ENCODE measurements at regions not wholly inside any gene's neighbourhood (a gene's known extent, or its start where the extent isn't known, plus 50 kb on each side); places are given as distances from the start of the nearest gene placed in this dataset.

GRCh38 chr2:60127191-60127590 is 426.3 kb downstream of the BCL11A start:
- no peak for TF ChIP-seq POLR2AphosphoS5 (IDR thresholded peaks at IDR 0.05; ENCODE audit: low read length)
- TF ChIP-seq, protein P1, sequence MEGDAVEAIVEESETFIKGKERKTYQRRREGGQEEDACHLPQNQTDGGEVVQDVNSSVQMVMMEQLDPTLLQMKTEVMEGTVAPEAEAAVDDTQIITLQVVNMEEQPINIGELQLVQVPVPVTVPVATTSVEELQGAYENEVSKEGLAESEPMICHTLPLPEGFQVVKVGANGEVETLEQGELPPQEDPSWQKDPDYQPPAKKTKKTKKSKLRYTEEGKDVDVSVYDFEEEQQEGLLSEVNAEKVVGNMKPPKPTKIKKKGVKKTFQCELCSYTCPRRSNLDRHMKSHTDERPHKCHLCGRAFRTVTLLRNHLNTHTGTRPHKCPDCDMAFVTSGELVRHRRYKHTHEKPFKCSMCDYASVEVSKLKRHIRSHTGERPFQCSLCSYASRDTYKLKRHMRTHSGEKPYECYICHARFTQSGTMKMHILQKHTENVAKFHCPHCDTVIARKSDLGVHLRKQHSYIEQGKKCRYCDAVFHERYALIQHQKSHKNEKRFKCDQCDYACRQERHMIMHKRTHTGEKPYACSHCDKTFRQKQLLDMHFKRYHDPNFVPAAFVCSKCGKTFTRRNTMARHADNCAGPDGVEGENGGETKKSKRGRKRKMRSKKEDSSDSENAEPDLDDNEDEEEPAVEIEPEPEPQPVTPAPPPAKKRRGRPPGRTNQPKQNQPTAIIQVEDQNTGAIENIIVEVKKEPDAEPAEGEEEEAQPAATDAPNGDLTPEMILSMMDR (IDR thresholded peaks at IDR 0.05 in 2 of 3, conservative IDR thresholded peaks at IDR 0.05 in 1 of 3; ENCODE audit: control insufficient read depth in 2 of 3, extremely low read depth in 1 of 3, insufficient read depth in 1 of 3, low read depth in 3 of 3, low read length in 3 of 3): no peak
- no peak for TF ChIP-seq POLR2A (IDR thresholded peaks at IDR 0.05; ENCODE audit: low read depth, low read length)
- TF ChIP-seq USF2 (IDR thresholded peaks at IDR 0.05; ENCODE audit: borderline replicate concordance, low read depth, low read length): no peak
- no peak for TF ChIP-seq CHD2 (IDR thresholded peaks at IDR 0.05; ENCODE audit: borderline replicate concordance, low read depth, low read length)

All from GM12878 (cell line).